ENCODE measurements at regions not wholly inside any gene's neighbourhood (a gene's known extent, or its start where the extent isn't known, plus 50 kb on each side); places are given as distances from the start of the nearest gene placed in this dataset.

GRCh38 chr20:11166712-11167111 is 492.9 kb upstream of the JAG1 start:
- Histone ChIP-seq H3K9me3 (replicated peaks) (no peaks in the 10 kb centered on the region), H3K27ac (replicated peaks) (no peak overlapping the region), H3K27me3 (ENCODE audit: low read depth) (no peaks in the 10 kb centered on the region), H3K36me3 (no peaks in the 10 kb centered on the region), H3K4me3 (no peak overlapping the region), H3K4me1 (peaks cover 13% of the 10 kb centered on the region)
- DNase-seq = no peak
- intact Hi-C loops (cut with micrococcal nuclease) = no loop called here
- TF ChIP-seq CTCF (IDR thresholded peaks at IDR 0.05; ENCODE audit: borderline replicate concordance) = no peak

GRCh38 chr20:11168026-11168425 is 494.2 kb upstream of the JAG1 start:
- Histone ChIP-seq H3K9me3 (replicated peaks) (no peaks in the 10 kb centered on the region), H3K4me1 (peaks cover 13% of the 10 kb centered on the region), H3K27ac (replicated peaks) (no peak overlapping the region), H3K27me3 (ENCODE audit: low read depth) (no peaks in the 10 kb centered on the region), H3K36me3 (no peaks in the 10 kb centered on the region), H3K4me3 (no peak overlapping the region)
- TF ChIP-seq CTCF (IDR thresholded peaks at IDR 0.05; ENCODE audit: borderline replicate concordance) = no peak
- no peak for DNase-seq
- intact Hi-C loops (cut with micrococcal nuclease) = no loop called here

- no peak for TF ChIP-seq CTCF (IDR thresholded peaks at IDR 0.05; ENCODE audit: borderline replicate concordance)
- no peak overlapping the region for H3K4me3 ChIP-seq
- no peaks in the 10 kb centered on the region for H3K9me3 ChIP-seq (replicated peaks)
- DNase-seq = no peak
- peak overlapping the region; percentile 47 for H3K27ac ChIP-seq (replicated peaks)
- no peaks in the 10 kb centered on the region for H3K36me3 ChIP-seq
- intact Hi-C loops (cut with micrococcal nuclease) = no loop called here
- peaks cover 13% of the 10 kb centered on the region for H3K4me1 ChIP-seq
- H3K27me3 ChIP-seq (ENCODE audit: low read depth) = no peaks in the 10 kb centered on the region
Observed at GRCh38 chr20:11170025-11170424, 496.2 kb upstream of the JAG1 start.

- Histone ChIP-seq H3K4me3 (no peak overlapping the region), H3K4me1 (peaks cover 13% of the 10 kb centered on the region), H3K27me3 (ENCODE audit: low read depth) (no peaks in the 10 kb centered on the region), H3K27ac (replicated peaks) (peak overlapping the region; percentile 47), H3K36me3 (no peaks in the 10 kb centered on the region), H3K9me3 (replicated peaks) (no peaks in the 10 kb centered on the region)
- no peak for TF ChIP-seq CTCF (IDR thresholded peaks at IDR 0.05; ENCODE audit: borderline replicate concordance)
- intact Hi-C loops (cut with micrococcal nuclease) = no loop called here
- DNase-seq = no peak
Observed at GRCh38 chr20:11170565-11170964, 496.8 kb upstream of the JAG1 start.

GRCh38 chr20:11172881-11173280 is 499.1 kb upstream of the JAG1 start:
- Histone ChIP-seq H3K27me3 (ENCODE audit: low read depth) (no peaks in the 10 kb centered on the region), H3K4me1 (peaks cover 13% of the 10 kb centered on the region), H3K4me3 (no peak overlapping the region), H3K27ac (replicated peaks) (no peak overlapping the region), H3K36me3 (no peaks in the 10 kb centered on the region), H3K9me3 (replicated peaks) (no peaks in the 10 kb centered on the region)
- no peak for DNase-seq
- TF ChIP-seq CTCF (IDR thresholded peaks at IDR 0.05; ENCODE audit: borderline replicate concordance) = no peak
- intact Hi-C loops (cut with micrococcal nuclease) = no loop called here

GRCh38 chr20:11173916-11174315 is 500.1 kb upstream of the JAG1 start:
- no peaks in the 10 kb centered on the region for H3K27me3 ChIP-seq (ENCODE audit: low read depth)
- no peaks in the 10 kb centered on the region for H3K36me3 ChIP-seq
- H3K9me3 ChIP-seq (replicated peaks) = no peaks in the 10 kb centered on the region
- TF ChIP-seq CTCF (IDR thresholded peaks at IDR 0.05; ENCODE audit: borderline replicate concordance) = no peak
- H3K4me3 ChIP-seq = no peak overlapping the region
- H3K27ac ChIP-seq (replicated peaks) = no peak overlapping the region
- DNase-seq = no peak
- intact Hi-C loops (cut with micrococcal nuclease) = no loop called here
- peaks cover 19% of the 10 kb centered on the region for H3K4me1 ChIP-seq
